Parathyroid adenoma (tissue), 2 donors: ENCODE measurements at regions not wholly inside any gene's neighbourhood (a gene's known extent, or its start where the extent isn't known, plus 50 kb on each side); places are given as distances from the start of the nearest gene placed in this dataset.

ENCODE experiments used
- H2AFZ ChIP-seq: fragments of 300-600 bp; sonication (generic); one replicate; pipeline ENCODE4 v1.7.0; 2017; ENCODE audit warnings: antibody characterized with exemption, mild to moderate bottlenecking
- H3K27ac ChIP-seq: fragments of 300-600 bp; sonication (generic); one replicate; pipeline ENCODE4 v1.7.0; 2017
- H3K27me3 ChIP-seq: fragments of 300-600 bp; sonication (generic); one replicate; pipeline ENCODE4 v1.7.0; 2017; ENCODE audit warnings: low read length; ENCODE audit not compliant: control insufficient read depth, insufficient read depth
- H3K36me3 ChIP-seq: fragments of 300-600 bp; sonication (generic); one replicate; pipeline ENCODE4 v1.7.0; 2017; ENCODE audit warnings: low read length; ENCODE audit not compliant: control insufficient read depth, insufficient read depth
- H3K4me1 ChIP-seq: fragments of 300-600 bp; sonication (generic); one replicate; pipeline ENCODE4 v1.7.0; 2017; ENCODE audit warnings: control low read depth
- H3K4me2 ChIP-seq: fragments of 300-600 bp; sonication (generic); one replicate; pipeline ENCODE4 v1.7.0; 2017; ENCODE audit warnings: low read length
- H3K4me3 ChIP-seq: fragments of 300-600 bp; sonication (generic); one replicate; pipeline ENCODE4 v1.7.0; 2017; ENCODE audit warnings: low read depth, low read length
- H3K79me2 ChIP-seq: fragments of 300-600 bp; sonication (generic); one replicate; pipeline ENCODE4 v1.7.0; 2017; ENCODE audit warnings: control low read depth
- H3K9ac ChIP-seq: fragments of 300-600 bp; sonication (generic); one replicate; pipeline ENCODE4 v1.7.0; 2017; ENCODE audit warnings: mild to moderate bottlenecking
- H3K9me3 ChIP-seq: fragments of 300-600 bp; sonication (generic); one replicate; pipeline ENCODE4 v1.7.0; 2017; ENCODE audit warnings: low read length; ENCODE audit not compliant: control insufficient read depth
- CTCF ChIP-seq: fragments of 300-600 bp; sonication (generic); IDR thresholded peaks from one replicate; pipeline ENCODE4 v1.7.0; 2017; ENCODE audit warnings: antibody characterized with exemption, mild to moderate bottlenecking
- donor health status: primary hyperparathyroidism.

DNA sequence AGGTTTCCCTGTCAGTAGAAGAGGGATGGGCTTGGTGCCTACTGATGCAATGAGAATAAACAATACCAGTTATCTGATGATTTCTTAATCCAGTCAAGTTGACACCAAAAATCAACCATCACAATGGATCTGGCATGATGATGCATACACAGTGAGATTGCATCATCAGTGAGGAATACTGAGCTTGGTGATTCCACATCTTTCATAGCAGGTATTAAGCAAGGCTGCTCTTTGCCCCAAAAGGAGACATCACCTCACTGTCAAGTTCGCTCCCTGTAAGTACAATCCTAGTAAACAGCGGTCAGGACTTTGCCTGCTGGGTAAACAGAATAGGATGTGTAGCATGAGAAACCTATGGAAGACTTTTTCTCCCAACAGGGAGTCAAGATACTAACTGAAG lies 282.7 kb upstream of the CDH2 start:
- TF ChIP-seq CTCF: no peak
- Histone ChIP-seq H3K79me2 (no peaks in the 10 kb centered on the region), H3K27ac (no peak overlapping the region), H3K9me3 (no peaks in the 10 kb centered on the region), H2AFZ (no peak overlapping the region), H3K4me3 (no peak overlapping the region), H3K4me2 (no peak overlapping the region), H3K27me3 (no peaks in the 10 kb centered on the region), H3K4me1 (no peaks in the 10 kb centered on the region), H3K9ac (no peak overlapping the region), H3K36me3 (no peaks in the 10 kb centered on the region)

DNA sequence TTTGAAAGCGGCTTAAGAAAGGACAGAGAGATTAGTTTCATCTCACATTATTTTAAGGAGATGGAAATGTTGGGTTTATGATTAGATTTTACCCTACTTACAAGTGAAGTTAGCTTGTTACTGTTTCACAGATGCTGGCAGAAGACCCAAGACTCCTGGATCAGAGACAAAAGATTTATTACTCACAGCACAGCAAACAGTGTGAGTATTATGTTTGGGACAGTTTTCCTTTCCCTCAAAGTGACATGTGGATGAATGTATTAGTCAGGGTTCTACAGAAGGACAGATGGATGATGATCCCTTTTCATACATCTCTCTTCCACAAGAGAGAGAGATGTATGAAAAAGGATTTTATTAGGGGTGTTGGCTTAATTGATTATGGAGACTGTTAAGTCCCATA lies 281.8 kb upstream of the CDH2 start:
- Histone ChIP-seq H3K9me3 (no peaks in the 10 kb centered on the region), H2AFZ (no peak overlapping the region), H3K9ac (no peak overlapping the region), H3K36me3 (no peaks in the 10 kb centered on the region), H3K27me3 (no peaks in the 10 kb centered on the region), H3K27ac (no peak overlapping the region), H3K4me1 (no peaks in the 10 kb centered on the region), H3K79me2 (no peaks in the 10 kb centered on the region), H3K4me3 (no peak overlapping the region), H3K4me2 (no peak overlapping the region)
- no peak for TF ChIP-seq CTCF

GRCh38 chr18:28457784-28458183 lies 280.9 kb upstream of the CDH2 start:
- Histone ChIP-seq H3K27ac (no peak overlapping the region), H3K36me3 (no peaks in the 10 kb centered on the region), H3K79me2 (no peaks in the 10 kb centered on the region), H3K27me3 (no peaks in the 10 kb centered on the region), H3K4me2 (no peak overlapping the region), H2AFZ (no peak overlapping the region), H3K9ac (no peak overlapping the region), H3K9me3 (no peaks in the 10 kb centered on the region), H3K4me1 (no peaks in the 10 kb centered on the region), H3K4me3 (no peak overlapping the region)
- TF ChIP-seq CTCF: no peak

GRCh38 chr18:28455971-28456370 lies 279.0 kb upstream of the CDH2 start:
- Histone ChIP-seq H3K4me1 (no peaks in the 10 kb centered on the region), H3K27ac (no peak overlapping the region), H3K36me3 (no peaks in the 10 kb centered on the region), H3K4me2 (no peak overlapping the region), H3K9me3 (no peaks in the 10 kb centered on the region), H3K9ac (no peak overlapping the region), H3K79me2 (no peaks in the 10 kb centered on the region), H2AFZ (no peak overlapping the region), H3K4me3 (no peak overlapping the region), H3K27me3 (no peaks in the 10 kb centered on the region)
- TF ChIP-seq CTCF: no peak

GRCh38 chr18:28439870-28440269 lies 262.9 kb upstream of the CDH2 start:
- no peak for TF ChIP-seq CTCF
- Histone ChIP-seq H3K9me3 (no peaks in the 10 kb centered on the region), H3K4me3 (no peak overlapping the region), H3K79me2 (no peaks in the 10 kb centered on the region), H3K4me2 (no peak overlapping the region), H3K27me3 (no peaks in the 10 kb centered on the region), H3K36me3 (no peaks in the 10 kb centered on the region), H2AFZ (no peak overlapping the region), H3K4me1 (no peaks in the 10 kb centered on the region), H3K27ac (no peak overlapping the region), H3K9ac (no peak overlapping the region)
